Endodermal cell (in vitro differentiated cells): ENCODE measurements at regions not wholly inside any gene's neighbourhood (a gene's known extent, or its start where the extent isn't known, plus 50 kb on each side); places are given as distances from the start of the nearest gene placed in this dataset.

ENCODE experiments used
- DNase-seq: peaks from one replicate; pipeline ENCODE4 v3.0.0-alpha.2; 2017
- H3K27ac ChIP-seq: 2 replicates; pipeline ENCODE4 v1.5.1; 2013; ENCODE audit warnings: mild to moderate bottlenecking, low read depth, low read length, moderate library complexity
- H3K27me3 ChIP-seq: 2 replicates; pipeline ENCODE4 v1.6.1; 2013; ENCODE audit warnings: mild to moderate bottlenecking, low read length, moderate library complexity; ENCODE audit not compliant: insufficient read depth, control insufficient read depth, poor library complexity, severe bottlenecking
- H3K36me3 ChIP-seq: 2 replicates; pipeline ENCODE4 v1.7.0; 2013; ENCODE audit warnings: mild to moderate bottlenecking, low read length, moderate library complexity; ENCODE audit not compliant: control insufficient read depth, insufficient read depth
- H3K4me1 ChIP-seq: one replicate; pipeline ENCODE4 v1.7.0; 2013; ENCODE audit warnings: low read length; ENCODE audit not compliant: control insufficient read depth, insufficient read depth
- H3K4me3 ChIP-seq: 2 replicates; pipeline ENCODE4 v1.5.1; 2013; ENCODE audit warnings: mild to moderate bottlenecking, low read length, moderate library complexity
- H3K9ac ChIP-seq: 2 replicates; pipeline ENCODE4 v1.6.1; 2013; ENCODE audit warnings: mild to moderate bottlenecking, low read length, moderate library complexity; ENCODE audit not compliant: poor library complexity, severe bottlenecking; ENCODE audit errors: extremely low read depth
- H3K9me3 ChIP-seq: 2 replicates; pipeline ENCODE4 v1.6.1; 2013; ENCODE audit warnings: mild to moderate bottlenecking, low read length, moderate library complexity; ENCODE audit not compliant: control insufficient read depth
- H3K27ac Mint-ChIP-seq: 2 replicates; pipeline ENCODE4 v1.8.0; 2020; ENCODE audit warnings: mixed read lengths
- H3K27me3 Mint-ChIP-seq: 2 replicates; pipeline ENCODE4 v1.8.0; 2021; ENCODE audit warnings: mild to moderate bottlenecking, mixed read lengths; ENCODE audit not compliant: insufficient read depth
- H3K36me3 Mint-ChIP-seq: 2 replicates; pipeline ENCODE4 v1.8.0; 2020; ENCODE audit warnings: low read depth, mixed read lengths
- H3K4me1 Mint-ChIP-seq: 2 replicates; pipeline ENCODE4 v1.8.0; 2020; ENCODE audit warnings: mixed read lengths
- H3K4me3 Mint-ChIP-seq: 2 replicates; pipeline ENCODE4 v1.8.0; 2020; ENCODE audit warnings: mild to moderate bottlenecking, moderate library complexity, mixed read lengths
- H3K9me3 Mint-ChIP-seq: 2 replicates; pipeline ENCODE4 v1.8.0; 2020; ENCODE audit warnings: mild to moderate bottlenecking, mixed read lengths
- CTCF ChIP-seq: fragments of 200-600 bp; sonication (generic); conservative IDR thresholded peaks from 2 replicates; pipeline ENCODE4 v1.5.0; 2021; ENCODE audit warnings: antibody characterized with exemption, mild to moderate bottlenecking
- WGBS, 2 experiments: methylation state at CpG; one replicate each; pipeline versions ENCODE4 v1.1.5 to v1.1.7; 2013; ENCODE audit warnings: missing lambda C conversion rate in 2 of 2, mixed read lengths in 1 of 2; ENCODE audit not compliant: insufficient coverage in 1 of 2, insufficient read length in 1 of 2; 5-methylcytosine and 5-hydroxymethylcytosine counted together

DNA sequence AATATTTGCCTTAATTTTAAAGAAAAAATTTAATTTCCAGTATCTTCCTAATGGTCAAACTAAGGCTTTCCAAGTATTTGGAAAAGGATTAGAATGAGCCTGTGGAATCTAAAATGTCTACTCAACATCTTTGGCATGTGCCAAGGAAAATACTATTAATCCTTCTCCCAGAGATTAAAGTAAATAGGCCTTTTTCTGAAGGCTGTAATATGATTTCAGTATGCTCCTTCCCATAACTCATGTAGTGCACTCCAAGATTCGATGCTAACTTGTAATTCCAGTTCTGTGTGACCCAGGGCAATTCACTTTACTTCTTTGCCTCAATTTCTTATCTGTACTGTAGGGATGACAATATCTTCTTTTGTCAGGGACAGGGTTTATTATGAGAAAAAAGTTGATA lies 196.9 kb downstream of the ZIC5 start:
- TF ChIP-seq CTCF = no peak
- no peak overlapping the region for H3K27ac ChIP-seq
- H3K36me3 ChIP-seq = no peaks in the 10 kb centered on the region
- H3K4me1 ChIP-seq = peaks cover 2% of the 10 kb centered on the region
- H3K27ac Mint-ChIP-seq = no peak overlapping the region
- H3K36me3 Mint-ChIP-seq = peaks cover 2% of the 10 kb centered on the region
- H3K9ac ChIP-seq = no peak overlapping the region
- DNase-seq = no peak
- peaks cover 11% of the 10 kb centered on the region for H3K4me1 Mint-ChIP-seq
- no peaks in the 10 kb centered on the region for H3K9me3 Mint-ChIP-seq
- no peaks in the 10 kb centered on the region for H3K27me3 Mint-ChIP-seq
- no peak overlapping the region for H3K4me3 ChIP-seq
- 83 to 93% methylated on average over 1 of the region's 1 CpG for WGBS, 2 experiments
- H3K4me3 Mint-ChIP-seq = no peak overlapping the region
- H3K27me3 ChIP-seq = no peaks in the 10 kb centered on the region
- no peaks in the 10 kb centered on the region for H3K9me3 ChIP-seq

GRCh38 chr13:99768986-99769385 lies 202.6 kb downstream of the ZIC5 start:
- DNase-seq = peak; percentile 57
- H3K36me3 Mint-ChIP-seq = peaks cover 2% of the 10 kb centered on the region
- peaks cover 12% of the 10 kb centered on the region for H3K9me3 Mint-ChIP-seq
- Histone ChIP-seq H3K36me3 (no peaks in the 10 kb centered on the region), H3K4me3 (no peak overlapping the region), H3K27me3 (no peaks in the 10 kb centered on the region), H3K4me1 (no peaks in the 10 kb centered on the region), H3K9me3 (peaks cover 16% of the 10 kb centered on the region), H3K27ac (no peak overlapping the region), H3K9ac (no peak overlapping the region)
- TF ChIP-seq CTCF = no peak
- no peak overlapping the region for H3K27ac Mint-ChIP-seq
- H3K4me3 Mint-ChIP-seq = no peak overlapping the region
- H3K4me1 Mint-ChIP-seq = peaks cover 24% of the 10 kb centered on the region
- 100% methylated on average over 1 of the region's 1 CpG; no CpG with 5 or more reads in 1 of the 2 experiments for WGBS, 2 experiments
- no peaks in the 10 kb centered on the region for H3K27me3 Mint-ChIP-seq

- Histone ChIP-seq H3K4me1 (no peaks in the 10 kb centered on the region), H3K27ac (no peak overlapping the region), H3K9ac (no peak overlapping the region), H3K27me3 (no peaks in the 10 kb centered on the region), H3K36me3 (no peaks in the 10 kb centered on the region), H3K4me3 (no peak overlapping the region), H3K9me3 (peaks cover 28% of the 10 kb centered on the region)
- Mint-ChIP-seq H3K4me3 (no peak overlapping the region), H3K4me1 (peaks cover 24% of the 10 kb centered on the region), H3K9me3 (peaks cover 24% of the 10 kb centered on the region), H3K36me3 (peaks cover 7% of the 10 kb centered on the region), H3K27ac (peak overlapping the region; percentile 15), H3K27me3 (no peaks in the 10 kb centered on the region)
- peak; percentile 77 for DNase-seq
- 48 to 60% methylated on average over 1 to 2 of the region's 2 CpGs for WGBS, 2 experiments
- TF ChIP-seq CTCF = peak; percentile 84
Observed at GRCh38 chr13:99766641-99767045, 204.9 kb downstream of the ZIC5 start.
